ENCODE measurements at regions not wholly inside any gene's neighbourhood (a gene's known extent, or its start where the extent isn't known, plus 50 kb on each side); places are given as distances from the start of the nearest gene placed in this dataset.

DNA sequence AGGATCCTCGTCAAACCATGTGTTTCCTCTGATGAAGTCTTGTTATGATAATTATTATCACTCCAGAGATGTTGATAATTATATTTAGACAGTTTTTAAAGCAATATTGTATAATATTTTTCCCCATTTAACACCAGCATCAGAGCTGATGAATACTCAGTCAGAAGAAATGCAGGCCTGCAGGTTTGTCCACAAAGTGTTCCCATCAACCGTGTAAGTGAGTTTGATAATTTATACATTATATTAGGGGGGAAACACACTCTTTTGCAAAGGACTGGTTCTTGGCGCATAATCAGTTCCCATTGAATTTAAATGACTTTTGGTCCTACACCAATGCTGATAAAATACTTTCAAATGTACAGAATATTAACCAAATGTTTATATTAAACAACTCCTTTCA lies 454.8 kb downstream of the TOX3 start:
- no peak for TF ChIP-seq CTCF (IDR thresholded peaks at IDR 0.05)
- DNase-seq (ENCODE audit: low spot score) (no peak), ATAC-seq (ENCODE audit: low FRiP score) (no peak)

DNA sequence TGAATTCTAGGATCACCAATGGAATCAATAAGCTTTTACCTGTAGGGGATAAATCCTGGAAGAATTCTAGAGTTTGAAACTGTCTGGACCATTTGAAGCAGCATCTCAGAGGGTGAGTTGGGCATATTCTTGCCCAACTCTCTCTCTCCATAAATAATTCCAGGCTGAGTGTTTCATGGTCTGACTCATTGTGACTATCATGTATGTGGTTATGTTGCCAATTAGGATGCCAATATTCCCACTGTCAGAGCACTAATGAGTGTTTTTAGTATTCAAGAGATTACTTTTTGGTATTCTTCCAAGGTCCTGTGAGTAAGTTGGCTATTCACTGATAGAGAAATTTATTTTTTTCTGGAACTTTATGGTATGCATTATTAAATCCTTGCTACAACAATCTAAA lies 456.9 kb downstream of the TOX3 start:
- DNase-seq (ENCODE audit: low spot score) (no peak), ATAC-seq (ENCODE audit: low FRiP score) (no peak)
- TF ChIP-seq CTCF (IDR thresholded peaks at IDR 0.05): no peak

- no peak for DNase-seq (ENCODE audit: low spot score)
- no peak for TF ChIP-seq CTCF (IDR thresholded peaks at IDR 0.05)
- ATAC-seq (ENCODE audit: low FRiP score): no peak
Observed at GRCh38 chr16:52089476-52089875, 457.5 kb downstream of the TOX3 start.

DNA sequence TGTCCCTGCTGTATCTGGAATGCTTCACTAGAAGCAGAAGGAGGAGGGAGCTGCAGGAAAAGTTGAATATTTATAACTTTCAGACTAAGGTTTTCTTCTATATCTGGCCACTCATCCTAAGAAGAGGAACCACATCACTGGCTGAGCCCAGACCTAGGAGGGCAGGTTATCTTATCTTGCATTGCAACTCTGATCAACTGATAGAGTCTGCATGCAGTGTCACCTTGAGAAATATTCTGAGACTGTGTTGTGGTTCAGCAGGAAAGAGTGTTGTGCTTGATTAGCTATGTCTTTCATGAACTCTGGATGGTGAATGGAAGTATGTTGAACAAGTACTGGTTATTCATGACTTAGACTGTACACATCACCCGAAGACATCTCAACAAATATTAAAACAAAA lies 460.0 kb downstream of the TOX3 start:
- no peak for TF ChIP-seq CTCF (IDR thresholded peaks at IDR 0.05)
- DNase-seq (ENCODE audit: low spot score) (no peak), ATAC-seq (ENCODE audit: low FRiP score) (no peak)

GRCh38 chr16:52078716-52079655 lies 468.0 kb downstream of the TOX3 start:
- no peak for TF ChIP-seq CTCF (IDR thresholded peaks at IDR 0.05)
- DNase-seq (ENCODE audit: low spot score) (no peak), ATAC-seq (ENCODE audit: low FRiP score) (no peak)

DNA sequence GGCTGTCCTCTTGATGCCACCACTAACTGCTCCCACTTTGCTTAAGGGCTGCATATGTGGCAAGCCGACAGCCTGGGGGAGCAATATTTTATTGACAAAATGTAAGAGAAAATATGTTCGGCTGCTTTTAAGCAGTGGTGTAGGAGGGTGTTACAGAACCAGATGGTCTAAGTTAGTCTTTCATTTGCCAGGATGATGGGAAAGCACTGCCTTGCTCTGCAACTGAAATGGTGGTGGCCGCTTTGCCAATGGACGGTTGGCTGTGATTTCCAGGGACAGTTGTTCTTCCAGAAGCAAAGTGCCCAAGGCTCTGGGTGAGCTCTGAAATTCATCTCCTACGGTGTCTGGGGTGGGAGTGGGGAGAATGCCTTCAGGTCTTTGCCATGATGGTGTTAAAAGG lies 469.3 kb downstream of the TOX3 start:
- ATAC-seq (ENCODE audit: low FRiP score) (no peak), DNase-seq (ENCODE audit: low spot score) (no peak)
- no peak for TF ChIP-seq CTCF (IDR thresholded peaks at IDR 0.05)

DNA sequence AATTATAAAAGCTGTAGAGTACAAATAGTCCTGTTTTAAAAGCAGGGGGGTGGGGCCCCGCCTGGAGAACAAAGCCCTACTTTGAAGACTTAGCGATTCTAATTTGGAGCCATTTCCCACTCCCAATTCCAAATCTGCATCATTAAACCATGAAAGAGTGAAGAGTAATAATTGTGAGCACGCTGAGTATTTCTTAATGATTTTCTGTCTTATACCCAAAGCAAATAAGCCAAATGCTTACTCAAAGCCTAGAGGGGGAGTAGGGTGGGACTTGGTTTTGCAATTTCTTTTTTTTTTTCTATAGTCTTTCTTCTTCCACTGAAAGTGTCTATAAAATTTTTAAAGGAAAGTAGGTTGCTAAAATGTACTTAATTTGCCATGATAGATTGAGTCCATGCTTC lies 470.1 kb downstream of the TOX3 start:
- no peak for TF ChIP-seq CTCF (IDR thresholded peaks at IDR 0.05)
- DNase-seq (ENCODE audit: low spot score) (no peak), ATAC-seq (ENCODE audit: low FRiP score) (no peak)

Measured in omental fat pad (tissue), 3 donors.